Heart left ventricle (tissue), 16 donors: ENCODE measurements at regions not wholly inside any gene's neighbourhood (a gene's known extent, or its start where the extent isn't known, plus 50 kb on each side); places are given as distances from the start of the nearest gene placed in this dataset.

Experiments used
- ATAC-seq, 4 donors: fragments of 200-7000 bp; cut with Tn5 transposase; one replicate each; pipeline ENCODE4 v1.9.1; 2020 to 2022; ENCODE audit warnings: moderate library complexity in 4 of 4, mild to moderate bottlenecking in 3 of 4, moderate number of reproducible peaks in 1 of 4
- DNase-seq, 5 donors: peaks; one replicate each; pipeline ENCODE4 v3.0.0-alpha.2; 2020
- H3K27ac ChIP-seq, 12 donors: fragments of 200-600 bp; sonication (generic) in 4 of 12; one replicate each; pipeline versions ENCODE4 v1.5.0 to v1.8.0; 2016 to 2022; ENCODE audit warnings: mild to moderate bottlenecking in 2 of 12
- H3K27me3 ChIP-seq, 9 donors: fragments of 200-600 bp; sonication (generic) in 2 of 9; one replicate each; pipeline versions ENCODE4 v1.5.1 to v1.8.0; 2016 to 2022; ENCODE audit warnings: mild to moderate bottlenecking in 3 of 9
- H3K36me3 ChIP-seq, 9 donors: fragments of 200-600 bp; sonication (generic) in 2 of 9; one replicate each; pipeline versions ENCODE4 v1.5.0 to v1.8.0; 2018 to 2022; ENCODE audit warnings: mild to moderate bottlenecking in 2 of 9
- H3K4me1 ChIP-seq, 12 donors: fragments of 200-600 bp; sonication (generic) in 4 of 12; one replicate each; pipeline versions ENCODE4 v1.5.0 to v1.8.0; 2016 to 2022; ENCODE audit warnings: mild to moderate bottlenecking in 3 of 12
- H3K4me3 ChIP-seq, 12 donors: fragments of 200-600 bp; sonication (generic) in 4 of 12; one replicate each; pipeline versions ENCODE4 v1.5.0 to v1.8.0; 2017 to 2022; ENCODE audit warnings: mild to moderate bottlenecking in 9 of 12, moderate library complexity in 4 of 12
- H3K9me3 ChIP-seq, 12 donors: fragments of 200-600 bp; sonication (generic) in 4 of 12; one replicate each; pipeline versions ENCODE4 v1.5.0 to v1.8.0; 2016 to 2022; ENCODE audit warnings: mild to moderate bottlenecking in 1 of 12
- POLR2A ChIP-seq, 2 donors: fragments of 450-650 bp; IDR thresholded peaks; one replicate each; pipeline ENCODE4 v1.6.1; 2017; ENCODE audit warnings: antibody characterized with exemption in 2 of 2, mild to moderate bottlenecking in 2 of 2, moderate library complexity in 2 of 2
- WGBS, 4 donors: extraction: QIAGEN DNeasy Blood & Tissue Kit in 2 of 4; methylation state at CpG; one replicate each; pipeline versions ENCODE4 v1.1.5 to v1.1.7; 2013 to 2018; 5-methylcytosine and 5-hydroxymethylcytosine counted together
- intact Hi-C, 10 donors: fragments of 100-400 bp; cut with DNase I; formaldehyde crosslinking; loops; one replicate each; pipeline versions ENCODE4 v1.11.1 to v1.14.2; 2022
- TF ChIP-seq, protein P1 (sequence below), 12 donors: fragments of 200-600 bp; sonication (generic) in 4 of 12; IDR thresholded peaks; one replicate each; pipeline versions ENCODE4 v1.5.0 to v1.8.0; 2018 to 2022; ENCODE audit warnings: antibody characterized with exemption in 12 of 12, mild to moderate bottlenecking in 5 of 12
- donor health status: ischemic (EF 13 %, LVEDD 7.1; RV severe dilation, severe dysfunction).
- donor health status: healthy with polysubstance abuse.
- donor health status: DM: no; HTN: yes; CAD: no.
- donor health status: DM: no; HTN: no; CAD: no.
- donor health status: ischemic (EF 25% LVEDD 6.9; RV normal size, moderate dysfunction).
- donor health status: ischemic (EF 25% LVEDD 5.7; RV mildly dilated, moderate dysfunction).
- donor health status: healthy.
- donor health status: DM: yes; HTN: yes; CAD: no.
- donor health status: ischemic (EF 35%, LVEDD 5.7; RV mildly dilated, moderate dysfunction).
- donor health status: nonischemic (EF 11% LVEDD 7.7; RV severe dilation, severe dysfunction).
- donor health status: DM: yes; HTN: yes; CAD: no.
- donor health status: PGD.
- donor health status: ischemic (EF 29% LVEDD 5.4; RV normal size, mild dysfunction).
- donor health status: nonischemic (EF 23%, LVEDD 6.1; RV moderate dilation, normal function).

DNA sequence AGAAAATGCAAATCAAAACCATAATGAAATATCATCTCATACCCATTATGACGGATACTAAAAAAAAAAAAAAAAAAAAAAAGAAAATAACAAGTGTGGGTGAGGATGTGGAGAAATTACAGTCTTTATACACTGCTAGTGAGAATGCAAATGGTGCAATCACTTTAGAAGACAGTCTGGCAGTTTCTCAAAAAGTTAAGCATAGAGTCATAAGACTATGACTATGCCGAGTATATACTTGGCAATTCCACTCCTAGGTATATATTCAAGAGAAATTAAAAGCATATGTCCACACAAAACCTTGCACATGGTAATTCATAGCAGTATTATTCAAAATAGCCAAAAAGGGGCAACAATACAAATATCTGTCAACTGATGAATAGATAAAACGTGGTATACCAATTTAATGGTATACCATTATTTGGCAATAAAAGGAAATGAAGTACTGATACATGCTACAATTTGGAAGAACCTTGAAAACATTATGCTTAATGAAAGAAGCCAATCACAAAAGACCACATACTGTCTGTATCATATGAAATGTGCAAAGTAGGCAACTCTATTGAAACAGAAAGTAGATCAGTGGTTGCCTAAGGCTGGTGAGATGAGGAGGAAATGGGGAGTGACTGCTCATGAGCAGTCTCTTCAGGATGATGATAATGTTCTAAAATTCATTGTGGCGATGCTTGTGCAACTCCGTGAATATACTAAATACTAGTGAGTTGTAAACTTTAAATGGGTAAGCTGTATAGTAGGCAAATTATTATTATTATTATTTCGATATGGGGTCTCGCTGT, 90.1 kb upstream of the NANOS1 start:
- Histone ChIP-seq H3K36me3 (no peaks in the 10 kb centered on the region), H3K9me3 (no peaks in the 10 kb centered on the region), H3K4me1 (no peaks in the 10 kb centered on the region), H3K27ac (no peak overlapping the region), H3K27me3 (no peaks in the 10 kb centered on the region), H3K4me3 (no peak overlapping the region)
- DNase-seq (no peak), ATAC-seq (no peak)
- TF ChIP-seq POLR2A (IDR thresholded peaks at IDR 0.05): no peak
- TF ChIP-seq, protein P1, sequence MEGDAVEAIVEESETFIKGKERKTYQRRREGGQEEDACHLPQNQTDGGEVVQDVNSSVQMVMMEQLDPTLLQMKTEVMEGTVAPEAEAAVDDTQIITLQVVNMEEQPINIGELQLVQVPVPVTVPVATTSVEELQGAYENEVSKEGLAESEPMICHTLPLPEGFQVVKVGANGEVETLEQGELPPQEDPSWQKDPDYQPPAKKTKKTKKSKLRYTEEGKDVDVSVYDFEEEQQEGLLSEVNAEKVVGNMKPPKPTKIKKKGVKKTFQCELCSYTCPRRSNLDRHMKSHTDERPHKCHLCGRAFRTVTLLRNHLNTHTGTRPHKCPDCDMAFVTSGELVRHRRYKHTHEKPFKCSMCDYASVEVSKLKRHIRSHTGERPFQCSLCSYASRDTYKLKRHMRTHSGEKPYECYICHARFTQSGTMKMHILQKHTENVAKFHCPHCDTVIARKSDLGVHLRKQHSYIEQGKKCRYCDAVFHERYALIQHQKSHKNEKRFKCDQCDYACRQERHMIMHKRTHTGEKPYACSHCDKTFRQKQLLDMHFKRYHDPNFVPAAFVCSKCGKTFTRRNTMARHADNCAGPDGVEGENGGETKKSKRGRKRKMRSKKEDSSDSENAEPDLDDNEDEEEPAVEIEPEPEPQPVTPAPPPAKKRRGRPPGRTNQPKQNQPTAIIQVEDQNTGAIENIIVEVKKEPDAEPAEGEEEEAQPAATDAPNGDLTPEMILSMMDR (IDR thresholded peaks at IDR 0.05): no peak
- intact Hi-C loops: no loop called here
- 72 to 86% (median 84%) methylated on average over 7 of the region's 7 CpGs for WGBS, 4 donors

DNA sequence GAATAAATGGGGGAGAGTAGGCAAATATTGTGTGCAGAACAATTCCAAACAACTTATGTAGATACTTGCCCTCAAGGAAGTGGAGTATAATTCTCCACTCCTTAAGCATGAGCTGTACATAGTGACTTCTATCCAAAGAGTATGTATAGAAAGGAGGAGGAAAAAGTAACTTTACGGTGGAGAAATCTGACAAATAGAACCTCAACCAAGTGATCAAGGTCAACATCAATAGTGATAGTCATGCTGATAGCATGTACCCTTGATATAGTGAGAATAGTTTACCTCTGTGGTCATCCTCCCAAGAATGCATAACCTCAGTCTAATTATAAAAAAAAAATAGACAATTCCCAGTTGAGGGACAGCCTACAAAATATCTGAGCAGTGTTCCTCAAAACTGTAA, 89.1 kb upstream of the NANOS1 start:
- WGBS, 4 donors: 83 to 89% (median 86%) methylated on average over 1 of the region's 1 CpG
- DNase-seq: no peak

DNA sequence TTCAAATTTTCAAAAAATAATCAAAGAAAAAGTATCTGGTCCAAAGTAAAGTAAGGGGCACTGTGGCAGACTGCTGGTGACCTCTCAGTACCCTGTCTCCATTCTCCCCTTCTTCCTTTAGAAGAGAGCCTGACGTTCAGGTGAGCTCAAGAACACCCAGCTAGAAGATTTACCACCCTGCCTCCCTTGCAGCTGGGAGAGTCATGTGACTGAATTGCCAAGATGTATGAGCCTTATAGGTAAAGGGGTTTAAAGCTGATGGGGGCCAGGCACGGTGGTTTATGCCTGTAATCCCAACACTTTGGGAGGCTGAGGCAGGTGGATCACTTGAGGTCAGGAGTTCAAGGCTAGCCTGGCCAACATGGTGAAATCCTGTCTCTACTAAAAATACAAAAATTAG, 86.3 kb upstream of the NANOS1 start:
- ATAC-seq: no peak
- WGBS, 4 donors: 63 to 85% (median 79%) methylated on average over 2 of the region's 2 CpGs
- no peak overlapping the region for H3K27ac ChIP-seq
- no peak for DNase-seq
- H3K4me1 ChIP-seq: no peaks in the 10 kb centered on the region
- no peaks in the 10 kb centered on the region for H3K27me3 ChIP-seq
- no peak for TF ChIP-seq POLR2A (IDR thresholded peaks at IDR 0.05)
- TF ChIP-seq, protein P1 (IDR thresholded peaks at IDR 0.05): no peak
- H3K4me3 ChIP-seq: no peak overlapping the region
- intact Hi-C loops: no loop called here
- no peaks in the 10 kb centered on the region for H3K9me3 ChIP-seq
- no peaks in the 10 kb centered on the region for H3K36me3 ChIP-seq

More for the DNA sequence above, 89.1 kb upstream of the NANOS1 start:
- ATAC-seq: no peak
- Histone ChIP-seq H3K36me3 (no peaks in the 10 kb centered on the region), H3K27me3 (no peaks in the 10 kb centered on the region), H3K4me1 (no peaks in the 10 kb centered on the region), H3K27ac (no peak overlapping the region), H3K4me3 (no peak overlapping the region), H3K9me3 (no peaks in the 10 kb centered on the region)
- TF ChIP-seq POLR2A (IDR thresholded peaks at IDR 0.05): no peak
- TF ChIP-seq, protein P1 (IDR thresholded peaks at IDR 0.05): no peak
- intact Hi-C loops: no loop called here

GRCh38 chr10:118944959-118945633, 84.4 kb upstream of the NANOS1 start:
- Histone ChIP-seq H3K4me1 (peaks cover 0 to 13% (median 1%) of the 10 kb centered on the region in 12 donors), H3K9me3 (no peaks in the 10 kb centered on the region), H3K4me3 (no peak overlapping the region), H3K27me3 (no peaks in the 10 kb centered on the region), H3K27ac (no peak overlapping the region), H3K36me3 (no peaks in the 10 kb centered on the region)
- DNase-seq (no peak), ATAC-seq (no peak)
- intact Hi-C loops: no loop called here
- 86 to 90% (median 86%) methylated on average over 8 of the region's 8 CpGs for WGBS, 4 donors
- TF ChIP-seq, protein P1 (IDR thresholded peaks at IDR 0.05): no peak
- no peak for TF ChIP-seq POLR2A (IDR thresholded peaks at IDR 0.05)
